HG03175 (cell line): ENCODE measurements at regions not wholly inside any gene's neighbourhood (a gene's known extent, or its start where the extent isn't known, plus 50 kb on each side); places are given as distances from the start of the nearest gene placed in this dataset.

Source experiments
- ATAC-seq: cut with Tn5 transposase; IDR thresholded peaks from one replicate; pipeline ENCODE4 v1.9.1; 2021; ENCODE audit warnings: mild to moderate bottlenecking, moderate library complexity; ENCODE audit not compliant: unreplicated experiment

DNA sequence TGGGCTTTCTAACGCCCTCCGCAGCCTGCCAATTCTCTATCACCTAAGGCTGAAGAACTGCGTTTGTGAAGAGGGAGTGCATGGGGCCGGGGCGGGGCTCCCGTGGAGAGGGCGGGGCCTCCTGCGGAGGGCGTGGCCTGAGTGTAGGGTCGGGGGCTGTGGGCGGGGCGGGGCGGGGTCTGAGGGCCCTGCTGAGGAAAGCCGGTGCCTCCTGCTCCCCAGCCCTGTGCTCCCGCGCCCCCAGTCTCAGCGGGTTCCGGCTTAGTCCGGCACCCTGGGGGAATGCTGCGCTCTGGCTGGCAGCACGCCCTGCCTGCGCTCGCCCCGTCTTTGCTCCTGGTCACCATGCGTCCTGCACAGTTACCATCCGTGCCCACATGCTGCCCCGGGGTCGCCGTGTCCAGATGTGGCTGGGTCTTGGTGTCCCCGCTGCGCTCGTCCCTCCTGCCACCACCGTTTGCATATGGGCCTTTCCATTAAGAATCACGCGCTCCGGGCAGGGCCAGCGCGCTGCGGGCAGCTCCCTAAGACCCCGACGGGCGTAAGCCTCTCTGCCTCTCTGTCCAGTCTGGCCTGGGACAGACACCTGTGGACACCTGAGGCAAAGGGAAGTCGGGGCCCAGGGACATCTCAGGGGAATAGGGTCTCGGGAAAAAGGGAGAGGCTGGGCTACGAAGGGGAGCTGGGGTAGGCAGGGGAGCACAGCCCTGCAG is 144.0 kb upstream of the RET start:
- no peak for ATAC-seq

DNA sequence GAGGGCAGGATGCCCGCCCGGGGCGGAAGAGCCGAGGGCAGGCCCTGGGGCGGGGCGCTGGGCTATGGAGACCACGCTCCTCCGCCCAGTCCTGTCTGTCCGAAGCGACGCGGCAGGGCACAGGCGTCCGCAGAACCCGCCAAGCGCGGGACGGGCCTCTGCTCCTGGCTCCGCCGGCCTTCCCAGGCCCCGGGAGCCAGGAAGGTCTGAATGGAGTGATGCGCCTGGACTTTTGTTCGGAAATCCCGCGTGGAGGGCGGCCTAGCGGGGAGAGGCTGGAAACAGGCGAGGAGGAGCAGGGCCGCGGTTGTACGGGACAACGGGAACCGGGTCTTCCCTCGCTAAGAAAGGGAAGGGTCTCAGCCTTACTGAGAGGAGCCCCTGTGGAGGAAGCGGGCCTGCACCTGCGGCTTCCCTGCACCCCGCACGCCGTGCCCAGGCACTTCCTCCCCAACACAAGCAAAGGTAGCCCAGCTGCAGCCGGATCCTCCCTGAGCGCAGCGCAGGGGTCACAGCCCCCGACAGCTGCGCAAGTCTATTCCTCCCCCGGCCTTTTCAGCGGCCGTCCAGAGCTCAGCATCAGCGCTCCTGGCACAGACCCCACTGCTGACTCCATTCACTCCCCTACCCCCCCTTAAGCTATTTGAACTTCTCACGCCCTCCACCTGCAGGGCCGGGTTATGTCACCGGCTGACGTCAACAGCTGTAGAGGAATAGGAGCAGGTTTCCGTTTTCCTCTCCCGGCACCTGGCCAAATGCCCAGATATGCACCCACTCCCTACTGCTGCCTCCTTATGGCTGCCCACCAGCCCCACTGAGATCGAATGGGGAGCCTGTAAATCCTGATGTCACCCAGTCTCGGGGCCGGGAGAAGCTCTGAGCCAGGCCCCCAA is 143.2 kb upstream of the RET start:
- no peak for ATAC-seq

DNA sequence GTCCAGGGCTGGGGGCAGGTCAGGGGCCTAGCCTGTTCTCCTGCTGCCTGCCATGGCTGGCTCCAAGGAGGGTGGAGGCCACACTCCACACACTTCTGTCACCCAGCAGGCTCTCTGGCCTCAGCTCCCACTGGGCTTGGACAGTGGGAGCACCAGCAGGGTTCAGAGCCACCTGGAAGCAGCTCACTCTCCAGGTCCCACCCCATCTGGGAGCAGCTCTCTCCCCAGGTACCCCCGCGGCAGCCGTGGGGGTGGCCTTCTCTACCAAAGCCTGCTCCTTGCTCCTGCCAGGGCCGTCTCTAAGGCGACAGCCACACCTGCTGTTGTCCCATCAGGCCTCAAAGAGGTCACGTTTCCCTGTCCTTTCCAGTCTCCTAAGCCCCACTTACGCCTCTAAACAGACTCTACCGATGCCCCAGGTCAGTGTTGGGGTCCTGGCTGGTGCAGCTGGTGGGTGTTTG is 142.5 kb upstream of the RET start:
- ATAC-seq: no peak

DNA sequence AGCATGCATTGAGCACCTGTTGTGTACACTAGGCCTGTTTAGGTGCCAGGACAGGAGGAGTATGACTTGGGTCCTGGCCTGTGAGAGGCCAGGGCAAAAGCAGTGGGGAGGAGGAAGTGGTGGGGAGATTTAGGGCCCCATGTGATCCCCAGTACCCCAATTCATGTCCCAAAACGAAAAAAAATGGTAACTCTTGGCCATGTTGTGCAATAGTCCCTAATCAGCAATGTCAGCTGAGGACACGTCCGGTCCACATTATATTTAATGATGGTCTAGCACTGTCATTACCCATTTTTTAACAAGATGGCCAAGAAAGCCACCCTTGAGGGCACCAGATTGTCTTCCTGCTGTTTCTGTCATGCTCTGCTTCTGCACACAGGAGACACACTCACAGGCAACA is 142.0 kb upstream of the RET start:
- ATAC-seq: no peak

DNA sequence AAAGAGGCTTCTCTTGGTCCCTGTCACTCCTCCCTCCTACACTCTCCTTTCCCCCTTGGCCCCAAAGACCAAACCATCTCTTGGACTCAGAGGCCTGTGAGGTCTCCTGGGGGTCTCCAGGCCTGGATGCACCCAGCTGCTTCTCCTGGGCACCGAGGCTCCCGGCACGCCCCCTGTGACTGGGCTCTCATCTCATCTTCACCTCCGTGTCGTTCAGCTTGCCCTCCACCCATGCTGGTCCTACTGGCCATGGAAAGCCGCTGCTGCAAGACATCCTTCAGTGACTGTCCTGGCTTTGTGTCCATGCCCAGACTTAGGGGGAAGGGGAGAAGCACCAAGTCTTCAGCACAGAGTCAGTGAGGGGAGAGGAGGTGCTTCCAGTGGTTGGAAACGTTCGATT is 141.4 kb upstream of the RET start:
- ATAC-seq: no peak

DNA sequence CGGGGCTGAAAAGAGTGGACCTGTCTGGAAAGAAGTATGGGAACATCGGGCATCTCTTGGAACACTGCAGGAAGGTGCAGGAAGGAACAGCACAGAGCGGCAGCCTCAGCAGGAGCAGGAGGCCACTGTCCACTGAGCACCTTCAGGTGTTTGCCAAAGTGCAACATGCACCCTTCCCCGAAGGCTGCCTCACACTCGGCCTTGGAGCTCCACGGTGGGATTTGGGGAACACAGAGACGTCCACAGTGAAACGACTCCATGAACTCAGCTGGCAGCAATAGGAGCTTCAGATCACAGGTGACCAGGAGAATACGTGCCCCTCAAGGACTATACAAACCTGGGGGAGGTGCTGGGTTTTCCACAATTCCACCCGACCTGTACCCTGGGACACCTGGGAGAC is 140.3 kb upstream of the RET start:
- ATAC-seq: no peak

DNA sequence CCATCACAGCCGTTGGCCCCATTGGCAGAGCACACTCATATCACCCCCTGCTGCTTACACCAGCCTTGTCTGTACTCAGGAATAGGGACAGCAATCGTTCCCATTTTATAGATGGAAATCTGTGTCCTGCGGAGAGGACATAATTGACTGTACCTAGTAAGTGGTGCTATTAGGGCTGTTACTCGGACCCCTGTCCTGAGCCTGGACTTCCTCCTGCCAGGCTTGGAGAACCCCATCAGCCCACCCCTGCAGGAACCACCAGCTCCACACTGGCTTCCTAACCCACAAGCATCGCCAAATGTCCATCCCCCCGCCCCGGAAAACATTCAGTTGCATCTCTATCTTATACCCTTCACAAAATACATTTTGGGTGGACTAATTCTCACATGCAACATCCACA is 139.8 kb upstream of the RET start:
- ATAC-seq: no peak

DNA sequence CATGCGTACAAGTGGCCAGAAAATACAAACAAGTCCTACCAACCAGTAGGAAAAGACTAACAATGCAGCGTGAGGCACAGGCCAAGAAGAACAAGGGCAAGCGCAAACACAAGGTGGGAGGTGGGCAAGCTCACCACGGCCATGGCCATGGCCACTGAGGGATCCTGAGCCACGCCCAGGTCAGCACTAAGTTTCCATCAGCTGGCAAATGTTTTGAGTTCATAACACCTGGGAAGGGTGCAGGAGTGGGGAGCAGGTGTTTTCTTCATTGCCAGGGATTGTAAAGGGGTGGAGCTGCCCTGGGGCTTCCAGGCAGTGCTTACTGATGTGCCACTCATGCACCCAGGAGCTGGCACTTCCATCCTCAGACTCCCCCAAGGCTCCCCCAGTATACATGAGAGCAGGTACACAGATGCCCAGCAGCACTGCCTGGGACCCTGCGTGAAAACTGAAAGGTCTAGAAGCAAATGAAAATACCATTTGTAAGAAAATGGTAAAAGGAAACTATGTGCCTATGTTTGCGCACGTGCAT is 139.2 kb upstream of the RET start:
- no peak for ATAC-seq

DNA sequence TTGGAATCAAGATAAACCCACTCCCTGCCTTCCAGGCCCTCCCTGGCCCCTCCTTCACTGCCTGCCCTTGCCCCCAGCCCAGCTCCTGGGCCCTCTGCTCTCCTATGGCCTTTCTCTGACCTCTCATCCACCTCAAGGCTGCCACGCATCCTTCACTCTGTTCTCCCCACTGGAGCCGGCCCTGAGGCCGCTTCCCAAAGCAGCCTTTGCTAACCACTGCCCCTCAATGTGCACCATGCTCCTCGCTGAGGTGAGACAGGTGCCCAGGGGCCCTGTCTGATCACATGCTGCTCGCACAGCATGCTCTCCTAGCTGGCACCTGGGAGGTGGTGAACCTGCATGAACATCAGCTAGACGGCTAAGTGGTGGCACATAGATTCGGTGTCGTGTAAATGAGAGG is 138.5 kb upstream of the RET start:
- no peak for ATAC-seq

DNA sequence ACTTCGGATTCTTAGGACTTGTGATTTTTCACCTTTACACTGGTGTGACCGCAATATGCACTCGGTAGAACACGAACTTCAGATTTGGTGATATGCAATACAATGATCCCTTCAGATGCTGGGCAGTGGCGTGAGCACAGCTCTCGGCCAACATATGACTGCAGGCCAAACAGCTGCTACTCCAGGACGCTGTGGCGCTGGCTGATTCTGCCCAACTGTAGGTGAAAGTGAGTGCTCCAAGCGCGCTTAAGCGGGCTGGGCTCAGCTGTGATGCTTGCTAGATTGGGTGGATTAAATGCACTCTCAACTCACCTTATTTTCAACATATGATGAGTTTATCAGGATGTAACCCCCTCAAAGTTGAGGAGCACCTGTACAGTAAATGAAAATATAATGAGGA is 137.6 kb upstream of the RET start:
- ATAC-seq: no peak

DNA sequence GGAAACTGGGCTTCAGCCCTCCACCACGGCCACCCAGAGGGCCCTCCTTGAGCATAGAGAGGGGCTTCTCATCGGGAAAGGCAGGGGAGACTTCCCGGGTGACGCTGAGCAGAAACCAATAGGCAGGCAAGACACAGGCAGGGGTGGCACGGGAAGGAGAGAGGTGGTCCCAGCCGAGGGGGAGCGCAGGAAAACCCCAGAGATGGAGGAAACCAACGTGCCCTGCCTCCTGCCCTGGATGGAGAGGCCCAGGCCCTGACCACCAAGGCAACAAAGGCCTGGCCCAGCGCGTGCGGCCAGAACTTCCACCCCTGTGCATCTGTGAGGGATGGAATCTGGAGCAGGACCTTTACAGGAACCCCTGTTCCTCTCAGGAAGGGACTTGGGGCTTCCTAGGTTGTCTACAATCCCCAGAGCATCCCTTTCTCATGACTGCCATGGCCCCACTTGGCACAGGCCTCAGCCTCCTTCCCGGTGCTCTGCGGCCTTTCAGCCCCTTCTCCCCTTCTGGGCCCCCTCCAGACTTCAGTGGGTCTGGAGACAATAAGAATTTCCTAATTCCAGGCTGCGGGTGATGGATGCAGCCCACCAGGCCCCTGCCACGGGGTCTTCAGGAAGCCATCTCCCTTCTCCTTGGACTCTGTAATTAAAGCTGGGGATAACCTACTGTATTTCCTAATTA is 137.0 kb upstream of the RET start:
- ATAC-seq: no peak

DNA sequence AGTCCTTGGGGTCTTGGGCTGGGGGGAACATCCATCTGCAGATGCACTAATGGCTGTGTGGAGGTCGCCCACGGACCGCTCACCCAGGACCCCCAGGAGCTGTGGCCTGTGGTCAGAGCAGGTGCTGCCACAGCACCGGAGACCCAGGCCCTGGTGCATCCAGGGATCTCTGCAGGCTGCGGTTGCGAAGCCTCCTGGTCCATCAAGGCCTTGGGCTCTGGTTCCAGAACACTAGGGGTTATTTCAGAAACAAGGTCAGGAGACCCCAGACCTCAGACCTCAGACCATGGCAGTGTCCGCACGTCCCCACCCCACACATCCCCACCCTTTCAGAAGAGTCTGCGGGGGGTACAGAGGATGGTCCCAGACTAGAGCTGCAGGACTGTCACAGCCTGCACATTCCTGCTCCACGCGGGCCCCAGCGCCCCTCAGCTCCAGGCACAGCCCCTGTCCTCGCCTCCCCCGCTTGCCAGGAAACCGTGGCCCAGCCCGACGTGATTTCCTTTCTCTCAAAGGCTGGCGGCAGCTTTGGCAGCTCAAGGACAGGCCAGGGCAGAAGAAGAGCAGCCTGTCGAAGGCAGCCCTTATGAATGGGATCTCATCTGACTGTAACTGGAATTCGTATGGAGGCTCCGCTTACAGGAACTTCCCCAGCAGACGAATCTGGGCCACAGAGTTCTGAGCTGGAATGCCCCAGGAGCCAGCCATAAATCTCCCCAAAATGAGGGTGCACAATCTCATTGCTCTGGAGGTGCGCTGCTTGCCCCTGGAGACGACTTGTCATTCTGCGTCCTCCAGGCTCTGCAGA is 136.2 kb upstream of the RET start:
- ATAC-seq: no peak

DNA sequence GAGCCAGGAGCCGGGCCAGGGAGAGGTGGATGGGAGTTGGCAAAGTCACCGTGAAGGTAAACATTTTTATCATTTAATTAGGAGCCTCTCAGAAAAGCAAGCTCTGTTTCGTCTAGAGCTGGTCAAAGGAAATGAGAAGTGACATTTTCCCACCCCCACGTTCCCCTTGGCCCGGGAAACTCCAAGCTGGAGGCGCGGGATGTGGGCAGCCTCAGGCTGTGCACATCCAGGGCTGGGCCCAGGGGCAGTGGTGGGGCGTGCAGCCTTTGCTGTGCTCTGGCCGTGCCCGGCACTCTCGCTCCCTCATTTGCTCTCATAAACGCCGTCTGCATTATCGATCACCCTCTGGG is 135.6 kb upstream of the RET start:
- ATAC-seq: no peak

DNA sequence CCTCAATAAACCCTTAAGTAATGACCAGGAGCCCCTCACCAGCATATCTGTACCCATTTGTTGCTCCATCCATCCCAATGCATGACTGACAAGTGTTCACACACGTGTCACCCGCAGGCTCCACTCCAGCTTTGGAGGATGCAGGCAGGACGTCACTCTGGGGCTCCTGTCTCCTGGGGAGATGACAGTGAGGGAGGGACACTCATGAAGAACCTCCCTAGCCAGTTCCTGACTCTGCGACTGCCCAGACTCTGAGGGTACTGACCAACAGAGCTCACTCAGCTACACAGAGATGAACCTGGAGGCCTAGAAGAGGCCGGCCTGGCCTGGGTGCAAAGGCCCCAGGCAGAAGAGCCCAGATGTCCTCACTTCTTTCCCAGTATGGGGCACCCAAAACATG is 135.1 kb upstream of the RET start:
- ATAC-seq: no peak

DNA sequence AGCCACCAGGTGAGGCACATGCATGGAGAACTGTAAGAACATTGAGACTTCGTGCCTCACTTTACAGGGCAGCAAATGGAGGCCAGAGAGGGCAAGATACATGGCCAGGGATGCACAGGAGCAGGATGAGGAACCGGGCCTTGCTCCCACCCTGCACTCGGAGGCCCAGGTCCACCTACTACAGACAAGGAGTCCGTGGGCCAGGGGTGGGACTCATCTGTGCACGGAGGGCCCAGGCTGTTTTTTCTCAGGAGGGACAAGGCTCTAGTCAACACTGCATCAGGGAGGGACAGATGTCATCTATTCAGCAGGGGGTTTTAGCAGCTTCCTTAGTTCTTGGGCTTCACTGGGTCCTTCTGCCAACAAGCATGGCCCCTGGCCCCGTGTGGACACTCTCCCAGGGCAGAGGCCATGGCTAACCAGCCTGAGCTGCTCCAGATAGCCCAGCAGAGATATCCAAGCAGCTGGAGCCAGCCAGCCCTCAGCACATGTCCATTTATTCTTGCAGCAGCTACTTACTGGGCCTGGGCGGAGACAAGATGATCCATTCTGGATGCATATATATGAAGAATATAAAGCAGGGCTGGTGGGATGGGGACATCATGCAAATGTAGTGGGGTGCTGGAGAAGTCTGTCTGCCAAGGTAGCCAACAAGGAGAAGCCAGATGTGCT is 134.5 kb upstream of the RET start:
- ATAC-seq: no peak

DNA sequence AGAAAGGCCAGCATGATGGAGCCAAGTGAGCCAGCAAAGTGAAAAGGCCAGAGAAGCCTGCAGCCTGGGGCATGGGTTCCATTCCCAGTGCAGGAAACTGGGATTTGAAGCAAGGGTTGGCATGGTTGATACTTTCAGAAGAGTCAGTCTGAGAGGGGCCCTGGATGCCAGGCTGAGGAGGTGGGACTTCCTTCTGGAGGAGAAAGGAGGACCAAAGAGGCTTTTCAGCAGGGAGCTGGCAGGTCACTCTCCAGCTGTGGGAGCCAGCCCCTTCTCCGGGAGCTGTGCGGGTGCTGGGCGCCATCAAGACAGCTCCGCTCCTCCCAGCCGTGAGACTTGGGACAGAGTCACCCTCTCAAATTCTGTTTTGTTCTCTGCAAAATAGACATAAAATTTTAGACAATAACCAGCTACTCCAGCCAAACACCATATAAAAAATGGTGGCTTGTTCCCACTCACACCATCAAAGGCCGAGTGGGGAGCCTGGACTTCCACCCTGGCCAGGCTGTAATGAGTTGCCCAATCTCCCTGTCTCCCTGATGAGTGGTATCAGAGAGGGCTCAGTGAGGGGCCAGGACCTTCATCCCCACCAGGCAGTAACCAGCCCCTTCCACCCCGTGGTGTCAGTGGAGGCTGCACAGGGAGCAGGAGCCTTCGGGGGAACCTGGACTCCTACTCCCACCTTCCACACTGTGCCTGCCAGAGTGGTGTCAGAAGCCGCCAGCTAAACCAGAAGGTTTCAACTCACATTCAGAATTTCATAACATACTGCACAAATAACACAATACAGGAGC is 133.6 kb upstream of the RET start:
- no peak for ATAC-seq

DNA sequence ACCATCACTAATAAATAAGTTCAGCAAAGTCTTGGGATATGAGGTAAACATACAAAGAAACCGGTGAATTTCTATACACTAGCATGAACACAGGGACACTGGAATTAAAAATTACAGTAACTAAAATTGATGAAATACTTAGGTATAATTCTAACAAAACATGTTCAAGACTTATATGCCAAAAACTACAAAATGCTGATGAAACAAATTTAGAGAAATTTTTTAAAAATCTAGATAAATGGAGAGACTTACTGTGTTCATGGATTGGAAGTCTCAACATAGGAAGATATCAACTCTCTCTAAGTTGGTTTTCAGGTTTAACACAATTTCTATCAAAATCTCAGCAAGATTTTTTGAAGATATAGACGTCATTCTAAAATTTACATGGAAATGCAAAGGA is 128.8 kb upstream of the RET start:
- no peak for ATAC-seq

DNA sequence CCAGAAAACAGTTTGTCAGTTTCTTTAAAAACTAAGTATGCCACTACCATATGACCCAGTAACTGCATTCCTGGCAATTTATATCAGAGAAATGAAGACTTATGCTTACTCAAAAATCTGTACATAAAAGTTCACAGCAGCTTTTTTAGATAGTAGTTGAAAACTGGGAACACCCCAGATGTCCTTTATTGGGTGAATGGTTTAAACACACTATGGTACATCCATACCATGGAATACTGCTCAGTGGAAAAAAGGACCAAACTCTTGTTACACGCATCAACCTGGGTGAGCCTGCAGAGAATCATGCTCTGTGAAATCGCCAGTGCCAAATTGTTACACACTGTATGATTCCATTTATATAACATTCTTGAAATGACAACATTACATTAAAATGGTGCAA is 127.6 kb upstream of the RET start:
- no peak for ATAC-seq
